Trophoblast cell (in vitro differentiated cells and primary cell): ENCODE measurements at regions not wholly inside any gene's neighbourhood (a gene's known extent, or its start where the extent isn't known, plus 50 kb on each side); places are given as distances from the start of the nearest gene placed in this dataset.

Experiments
- DNase-seq, 2 donors: peaks; one replicate each; pipeline ENCODE4 v3.0.0-alpha.2; 2016
- H2AFZ ChIP-seq: 2 replicates; pipeline ENCODE4 v1.6.1; 2013; ENCODE audit warnings: low read length, moderate library complexity, mild to moderate bottlenecking; ENCODE audit not compliant: insufficient read depth, poor library complexity
- H2AK5ac ChIP-seq: 2 replicates; pipeline ENCODE4 v1.6.1; 2013; ENCODE audit warnings: mild to moderate bottlenecking, low read length
- H2BK120ac ChIP-seq: 2 replicates; pipeline ENCODE4 v1.6.1; 2013; ENCODE audit warnings: low read length, mild to moderate bottlenecking, moderate library complexity; ENCODE audit not compliant: insufficient read depth, poor library complexity
- H2BK12ac ChIP-seq: 2 replicates; pipeline ENCODE4 v1.6.1; 2013; ENCODE audit warnings: mild to moderate bottlenecking, low read length, moderate library complexity
- H2BK5ac ChIP-seq: 2 replicates; pipeline ENCODE4 v1.6.1; 2013; ENCODE audit warnings: low read length, low read depth, moderate library complexity, mild to moderate bottlenecking; ENCODE audit not compliant: poor library complexity
- H3K14ac ChIP-seq: 2 replicates; pipeline ENCODE4 v1.6.1; 2013; ENCODE audit warnings: mild to moderate bottlenecking, low read length
- H3K18ac ChIP-seq: 2 replicates; pipeline ENCODE4 v1.6.1; 2013; ENCODE audit warnings: mild to moderate bottlenecking, low read length
- H3K23ac ChIP-seq: 2 replicates; pipeline ENCODE4 v1.6.1; 2013; ENCODE audit warnings: low read length
- H3K27ac ChIP-seq: 2 replicates; pipeline ENCODE4 v1.5.1; 2013; ENCODE audit warnings: low read depth, mild to moderate bottlenecking, inconsistent platforms, low read length, moderate library complexity
- H3K27me3 ChIP-seq: 2 replicates; pipeline ENCODE4 v1.6.1; 2013; ENCODE audit warnings: inconsistent platforms, mild to moderate bottlenecking, low read length, moderate library complexity; ENCODE audit not compliant: insufficient read depth
- H3K36me3 ChIP-seq, 2 experiments: 1 replicate in 1 of 2; 2 replicates in 1 of 2; pipeline ENCODE4 v1.6.1; 2013; ENCODE audit warnings: low read length in 2 of 2, mild to moderate bottlenecking in 2 of 2, moderate library complexity in 1 of 2; ENCODE audit not compliant: insufficient read depth in 2 of 2, control insufficient read depth in 1 of 2
- H3K4ac ChIP-seq: 2 replicates; pipeline ENCODE4 v1.6.1; 2013; ENCODE audit warnings: low read depth, mild to moderate bottlenecking, low read length, moderate library complexity
- H3K4me1 ChIP-seq, 2 experiments: 1 replicate in 1 of 2; 2 replicates in 1 of 2; pipeline ENCODE4 v1.6.1; 2013; ENCODE audit warnings: low read length in 2 of 2, mild to moderate bottlenecking in 2 of 2, moderate library complexity in 1 of 2; ENCODE audit not compliant: insufficient read depth in 2 of 2, control insufficient read depth in 1 of 2
- H3K4me2 ChIP-seq: 2 replicates; pipeline ENCODE4 v1.6.1; 2013; ENCODE audit warnings: inconsistent platforms, mild to moderate bottlenecking, low read length, moderate library complexity
- H3K4me3 ChIP-seq: 2 replicates; pipeline ENCODE4 v1.5.1; 2013; ENCODE audit warnings: mild to moderate bottlenecking, low read depth, low read length, inconsistent platforms
- H3K79me1 ChIP-seq: one replicate; pipeline ENCODE4 v1.6.1; 2013; ENCODE audit warnings: low read length
- H3K79me2 ChIP-seq: 2 replicates; pipeline ENCODE4 v1.6.1; 2013; ENCODE audit warnings: low read length, mild to moderate bottlenecking; ENCODE audit not compliant: control insufficient read depth, insufficient read depth, poor library complexity
- H3K9ac ChIP-seq: 2 replicates; pipeline ENCODE4 v1.6.1; 2013; ENCODE audit warnings: mild to moderate bottlenecking, low read length
- H3K9me3 ChIP-seq: 2 replicates; pipeline ENCODE4 v1.6.1; 2013; ENCODE audit warnings: low read depth, mild to moderate bottlenecking, control low read depth, inconsistent platforms, low read length; ENCODE audit not compliant: insufficient read depth
- H4K12ac ChIP-seq: 2 replicates; pipeline ENCODE4 v1.6.1; 2013; ENCODE audit warnings: low read depth, mild to moderate bottlenecking, low read length, moderate library complexity
- H4K8ac ChIP-seq: 2 replicates; pipeline ENCODE4 v1.6.1; 2013; ENCODE audit warnings: low read depth, mild to moderate bottlenecking, low read length, moderate library complexity
- H4K91ac ChIP-seq: one replicate; pipeline ENCODE4 v1.6.1; 2013; ENCODE audit warnings: low read depth, mild to moderate bottlenecking, low read length, moderate library complexity
- WGBS: extraction: QIAGEN DNeasy Blood & Tissue Kit; methylation state at CpG from one replicate; pipeline ENCODE4 v1.1.7; 2013; ENCODE audit warnings: missing lambda C conversion rate; ENCODE audit not compliant: insufficient read length, insufficient coverage; ENCODE audit errors: extremely low coverage; 5-methylcytosine and 5-hydroxymethylcytosine counted together

GRCh38 chr7:52498366-52498765 lies 537.1 kb upstream of the POM121L12 start:
- no peak overlapping the region for H2AFZ ChIP-seq
- no peak for DNase-seq
- H3K4me3 ChIP-seq = no peak overlapping the region
- no CpG with 5 or more reads among the region's 1 CpG for WGBS
- no peaks in the 10 kb centered on the region for H3K27me3 ChIP-seq
- H4K12ac ChIP-seq = no peak overlapping the region
- no peak overlapping the region for H4K8ac ChIP-seq
- no peak overlapping the region for H2BK5ac ChIP-seq
- no peak overlapping the region for H2AK5ac ChIP-seq
- H4K91ac ChIP-seq = no peak overlapping the region
- H3K36me3 ChIP-seq = no peaks in the 10 kb centered on the region
- no peak overlapping the region for H3K4me2 ChIP-seq
- H3K27ac ChIP-seq = no peak overlapping the region
- H3K4me1 ChIP-seq = no peaks in the 10 kb centered on the region
- H3K4ac ChIP-seq = no peak overlapping the region
- H3K79me1 ChIP-seq = no peaks in the 10 kb centered on the region
- no peak overlapping the region for H2BK12ac ChIP-seq
- H2BK120ac ChIP-seq = no peak overlapping the region
- H3K14ac ChIP-seq = no peak overlapping the region
- no peak overlapping the region for H3K23ac ChIP-seq
- no peaks in the 10 kb centered on the region for H3K9me3 ChIP-seq
- no peak overlapping the region for H3K18ac ChIP-seq
- H3K79me2 ChIP-seq = no peaks in the 10 kb centered on the region
- no peak overlapping the region for H3K9ac ChIP-seq

- Histone ChIP-seq H2BK120ac (no peak overlapping the region), H2BK12ac (no peak overlapping the region), H3K4ac (no peak overlapping the region), H3K27ac (no peak overlapping the region), H2BK5ac (no peak overlapping the region), H3K4me3 (no peak overlapping the region), H4K8ac (no peak overlapping the region), H4K91ac (no peak overlapping the region), H3K27me3 (no peaks in the 10 kb centered on the region), H3K79me2 (no peaks in the 10 kb centered on the region), H4K12ac (no peak overlapping the region), H3K14ac (no peak overlapping the region), H3K9me3 (no peaks in the 10 kb centered on the region), H3K79me1 (no peaks in the 10 kb centered on the region), H3K4me2 (no peak overlapping the region), H3K18ac (no peak overlapping the region), H3K23ac (no peak overlapping the region), H3K9ac (no peak overlapping the region), H3K36me3 (no peaks in the 10 kb centered on the region), H3K4me1 (no peaks in the 10 kb centered on the region), H2AFZ (no peak overlapping the region), H2AK5ac (no peak overlapping the region)
- peak in 1 of 2 donors; percentile 2 for DNase-seq
- no CpG with 5 or more reads among the region's 3 CpGs for WGBS
These were observed 549.2 kb upstream of the POM121L12 start for GRCh38 chr7:52486267-52486666.

- no peak overlapping the region for H3K4ac ChIP-seq
- H3K4me1 ChIP-seq = no peaks in the 10 kb centered on the region
- no peak overlapping the region for H3K14ac ChIP-seq
- H2BK12ac ChIP-seq = no peak overlapping the region
- H3K27me3 ChIP-seq = no peaks in the 10 kb centered on the region
- no peak overlapping the region for H3K4me3 ChIP-seq
- H3K79me2 ChIP-seq = no peaks in the 10 kb centered on the region
- no peak overlapping the region for H2AK5ac ChIP-seq
- H4K12ac ChIP-seq = no peak overlapping the region
- H3K79me1 ChIP-seq = no peaks in the 10 kb centered on the region
- no peak overlapping the region for H2BK5ac ChIP-seq
- H4K91ac ChIP-seq = no peak overlapping the region
- no peak overlapping the region for H3K18ac ChIP-seq
- no CpG with 5 or more reads among the region's 2 CpGs for WGBS
- no peak overlapping the region for H4K8ac ChIP-seq
- peak; percentile 12 to 83 for DNase-seq
- no peak overlapping the region for H2BK120ac ChIP-seq
- no peak overlapping the region for H3K4me2 ChIP-seq
- no peak overlapping the region for H3K9ac ChIP-seq
- H3K36me3 ChIP-seq = no peaks in the 10 kb centered on the region
- no peaks in the 10 kb centered on the region for H3K9me3 ChIP-seq
- no peak overlapping the region for H3K23ac ChIP-seq
- no peak overlapping the region for H2AFZ ChIP-seq
- no peak overlapping the region for H3K27ac ChIP-seq
These were observed 553.4 kb upstream of the POM121L12 start for GRCh38 chr7:52482076-52482475.

GRCh38 chr7:52481571-52481970 lies 553.9 kb upstream of the POM121L12 start:
- Histone ChIP-seq H3K4me1 (no peaks in the 10 kb centered on the region), H3K4ac (no peak overlapping the region), H3K4me3 (no peak overlapping the region), H4K91ac (no peak overlapping the region), H4K12ac (no peak overlapping the region), H3K18ac (no peak overlapping the region), H3K79me2 (no peaks in the 10 kb centered on the region), H2AK5ac (no peak overlapping the region), H3K9ac (no peak overlapping the region), H3K9me3 (no peaks in the 10 kb centered on the region), H3K27ac (no peak overlapping the region), H3K36me3 (no peaks in the 10 kb centered on the region), H3K27me3 (no peaks in the 10 kb centered on the region), H2BK120ac (no peak overlapping the region), H3K79me1 (no peaks in the 10 kb centered on the region), H4K8ac (no peak overlapping the region), H3K14ac (no peak overlapping the region), H3K23ac (no peak overlapping the region), H2BK12ac (no peak overlapping the region), H2BK5ac (no peak overlapping the region), H2AFZ (no peak overlapping the region), H3K4me2 (no peak overlapping the region)
- DNase-seq = no peak
- WGBS = no CpG with 5 or more reads among the region's 2 CpGs
